Heart left ventricle (tissue), 13 donors: ENCODE measurements at regions not wholly inside any gene's neighbourhood (a gene's known extent, or its start where the extent isn't known, plus 50 kb on each side); places are given as distances from the start of the nearest gene placed in this dataset.

Experiments used
- CTCF ChIP-seq, 12 donors: fragments of 200-600 bp; sonication (generic) in 4 of 12; IDR thresholded peaks; one replicate each; pipeline versions ENCODE4 v1.5.0 to v1.8.0; 2018 to 2022; ENCODE audit warnings: antibody characterized with exemption in 12 of 12, mild to moderate bottlenecking in 5 of 12
- POLR2A ChIP-seq, 2 donors: fragments of 450-650 bp; IDR thresholded peaks; one replicate each; pipeline ENCODE4 v1.6.1; 2017; ENCODE audit warnings: antibody characterized with exemption in 2 of 2, mild to moderate bottlenecking in 2 of 2, moderate library complexity in 2 of 2
- donor health status: ischemic (EF 13 %, LVEDD 7.1; RV severe dilation, severe dysfunction).
- donor health status: DM: no; HTN: yes; CAD: no.
- donor health status: DM: no; HTN: no; CAD: no.
- donor health status: ischemic (EF 25% LVEDD 6.9; RV normal size, moderate dysfunction).
- donor health status: ischemic (EF 25% LVEDD 5.7; RV mildly dilated, moderate dysfunction).
- donor health status: ischemic (EF 35%, LVEDD 5.7; RV mildly dilated, moderate dysfunction).
- donor health status: nonischemic (EF 11% LVEDD 7.7; RV severe dilation, severe dysfunction).
- donor health status: DM: yes; HTN: yes; CAD: no.
- donor health status: PGD.
- donor health status: ischemic (EF 29% LVEDD 5.4; RV normal size, mild dysfunction).
- donor health status: nonischemic (EF 23%, LVEDD 6.1; RV moderate dilation, normal function).

GRCh38 chr10:78817804-78818203 lies 251.0 kb upstream of the ZMIZ1 start:
- TF ChIP-seq CTCF (IDR thresholded peaks at IDR 0.05), result no peak
- no peak for TF ChIP-seq POLR2A (IDR thresholded peaks at IDR 0.05)
